Hematopoietic multipotent progenitor cell (in vitro differentiated cells): ENCODE measurements at regions not wholly inside any gene's neighbourhood (a gene's known extent, or its start where the extent isn't known, plus 50 kb on each side); places are given as distances from the start of the nearest gene placed in this dataset.
"Not testable (repeated sequence)": the region's sequence is repeated elsewhere in the genome, so short reads cannot be mapped to it uniquely, and the experiment has no call there.

ENCODE experiments used
- DNase-seq, 3 donors: peaks; one replicate each; pipeline ENCODE4 v3.0.0-alpha.2; 2011 to 2015; ENCODE audit warnings: low read depth in 2 of 3, low spot score in 2 of 3

DNA sequence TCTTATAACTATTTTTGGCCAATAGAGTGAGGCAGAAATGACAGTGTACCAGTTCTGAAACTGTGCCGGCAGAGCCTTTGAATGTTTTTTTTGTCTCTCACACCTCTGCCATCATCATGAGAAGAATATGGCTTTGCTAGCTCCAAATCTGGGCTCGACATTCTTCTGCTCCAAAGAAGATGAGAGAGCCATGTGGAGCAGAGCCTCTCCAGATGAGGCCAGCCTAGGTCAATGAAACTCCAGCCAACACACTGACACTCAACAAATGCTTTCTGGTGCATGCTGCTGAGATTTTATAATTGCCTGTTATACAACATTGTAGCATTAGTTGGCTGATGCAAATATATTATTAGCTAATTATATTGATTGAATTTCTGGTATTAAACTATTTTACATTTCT is 154.7 kb downstream of the SLC38A4 start:
- no peak for DNase-seq

DNA sequence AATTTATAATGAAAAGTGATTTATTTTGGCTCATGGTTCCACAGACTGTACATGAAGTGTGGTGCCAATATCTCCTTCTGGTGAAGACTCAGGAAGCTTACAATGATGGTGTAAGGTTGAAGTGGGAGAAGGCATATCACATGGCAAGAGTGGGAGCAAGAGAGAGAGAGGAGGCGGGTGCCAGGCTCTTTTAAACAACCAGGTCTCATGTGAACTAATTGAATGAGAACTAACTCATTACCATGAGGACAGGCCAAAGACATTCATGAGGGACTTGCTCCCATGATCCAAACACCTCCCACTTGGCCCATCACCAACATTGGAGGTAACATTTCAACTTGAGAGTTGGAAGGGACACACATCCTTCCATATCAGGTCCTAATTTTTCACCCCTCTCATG is 155.2 kb downstream of the SLC38A4 start:
- DNase-seq: no peak

DNA sequence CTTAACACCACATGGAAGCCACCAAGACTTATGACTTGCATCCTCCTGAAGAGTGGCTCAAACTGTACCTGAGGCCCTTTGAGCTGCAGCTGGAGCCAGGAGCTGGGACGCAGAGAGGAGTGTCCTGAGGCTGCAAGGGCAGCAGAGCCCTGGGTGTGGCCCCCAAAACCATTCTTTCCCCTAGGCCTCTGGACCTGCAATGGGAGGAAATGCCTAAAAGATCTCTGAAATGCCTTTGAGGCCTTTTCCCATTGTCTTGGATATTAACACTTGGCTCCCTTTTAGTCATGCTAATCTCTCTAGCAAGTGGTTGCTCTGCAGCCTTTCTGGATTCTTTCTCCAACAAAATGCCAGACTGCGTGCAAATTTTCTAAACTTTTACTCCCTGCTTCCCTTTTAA is 156.1 kb downstream of the SLC38A4 start:
- DNase-seq: no peak

DNA sequence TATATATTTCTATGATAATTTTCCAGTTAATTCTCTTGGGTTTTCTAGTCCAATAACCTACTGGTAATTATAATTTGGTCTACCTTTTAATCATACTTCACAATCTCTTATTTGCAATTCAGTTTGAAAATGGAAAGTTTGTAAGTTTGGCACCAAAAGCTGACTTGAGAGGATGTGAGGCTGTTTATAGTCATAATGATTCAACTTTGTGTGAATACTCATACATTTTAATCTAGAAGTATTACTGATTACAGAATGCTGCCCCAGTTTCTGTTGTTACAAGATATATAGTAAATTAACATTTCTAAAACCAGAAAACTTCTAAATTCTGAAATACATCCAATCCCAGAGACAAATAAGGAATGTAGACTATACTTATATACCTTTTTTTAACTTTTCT is 158.2 kb downstream of the SLC38A4 start:
- no peak for DNase-seq

DNA sequence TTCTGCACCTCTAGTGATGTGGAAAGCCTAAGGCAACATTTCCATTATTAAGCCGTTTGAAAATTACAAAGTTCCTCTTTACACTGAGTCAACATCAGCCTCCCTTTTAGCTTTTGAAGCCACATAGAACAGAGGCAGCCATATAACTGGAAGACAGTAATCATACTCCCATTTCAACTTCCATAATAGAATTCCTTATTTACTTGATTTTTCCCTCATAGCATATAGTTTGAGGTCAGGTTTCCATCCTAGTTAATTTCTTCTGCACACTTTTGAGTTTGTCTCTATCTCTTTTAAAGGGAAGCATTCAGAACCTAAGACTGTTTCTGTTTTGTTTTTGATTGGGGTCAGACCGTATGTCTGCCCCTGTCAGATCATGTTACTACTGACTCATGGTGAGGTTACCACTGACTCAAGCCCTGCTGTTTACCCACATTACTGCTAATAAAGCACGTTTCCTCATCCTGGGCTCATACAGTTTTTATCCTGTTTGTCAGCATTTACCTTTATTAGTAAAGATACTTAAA is 161.0 kb downstream of the SLC38A4 start:
- peak in 2 of 3 donors; percentile 63 to 74 for DNase-seq

DNA sequence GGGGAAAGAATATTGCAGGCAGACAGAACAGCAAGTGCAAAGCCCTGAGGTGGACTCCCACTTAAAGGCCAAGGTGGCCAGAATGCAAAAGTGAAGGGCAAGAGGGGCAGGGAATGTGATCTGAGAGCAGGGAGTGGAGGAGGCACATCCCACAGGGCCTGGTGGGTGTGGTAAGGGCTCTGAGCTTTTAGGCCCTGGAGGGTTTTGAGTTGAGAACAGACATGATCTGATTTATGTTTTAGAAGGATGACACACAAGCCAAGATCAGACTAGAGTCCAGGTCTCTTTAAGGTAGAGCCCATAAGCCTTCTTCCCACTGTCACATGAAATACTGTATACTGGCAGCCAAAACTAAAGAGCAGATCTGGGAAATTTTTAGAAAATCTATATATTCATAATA is 162.5 kb downstream of the SLC38A4 start:
- DNase-seq: no peak

DNA sequence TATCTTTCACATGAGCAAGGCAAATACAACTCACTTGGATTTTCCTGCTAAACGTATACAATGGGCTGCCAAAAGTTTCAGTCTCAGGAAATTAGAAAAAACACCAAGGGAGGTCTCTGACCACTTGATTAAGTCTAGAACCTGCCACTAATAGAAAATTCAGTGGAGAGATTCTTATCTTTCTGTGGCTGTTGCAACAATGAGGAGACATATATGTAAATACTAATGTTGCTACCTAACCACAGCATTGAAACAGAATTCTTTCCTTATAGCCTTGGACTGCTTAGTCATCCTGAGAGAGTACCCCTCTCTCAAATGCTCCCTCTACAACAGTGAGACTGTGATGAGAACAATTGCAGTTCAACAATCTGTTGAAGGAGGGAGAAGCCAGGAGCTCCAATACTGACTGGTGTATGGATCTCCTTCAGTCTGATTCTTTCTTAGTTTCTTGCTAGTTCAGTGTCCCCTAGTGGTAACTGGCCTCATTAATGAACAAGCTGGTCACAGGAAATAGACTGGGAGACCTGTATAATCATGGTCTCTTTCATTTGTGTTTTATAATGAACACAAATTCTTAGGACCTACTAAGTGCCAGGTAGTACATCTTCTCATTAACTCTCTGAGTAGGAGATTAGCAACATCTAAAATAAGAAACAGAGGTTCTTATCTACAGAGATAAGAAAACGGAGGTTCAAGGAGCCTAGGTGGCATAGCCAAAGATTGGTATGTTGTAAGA is 164.5 kb downstream of the SLC38A4 start:
- peak in 2 of 3 donors; percentile 73 to 76 for DNase-seq

DNA sequence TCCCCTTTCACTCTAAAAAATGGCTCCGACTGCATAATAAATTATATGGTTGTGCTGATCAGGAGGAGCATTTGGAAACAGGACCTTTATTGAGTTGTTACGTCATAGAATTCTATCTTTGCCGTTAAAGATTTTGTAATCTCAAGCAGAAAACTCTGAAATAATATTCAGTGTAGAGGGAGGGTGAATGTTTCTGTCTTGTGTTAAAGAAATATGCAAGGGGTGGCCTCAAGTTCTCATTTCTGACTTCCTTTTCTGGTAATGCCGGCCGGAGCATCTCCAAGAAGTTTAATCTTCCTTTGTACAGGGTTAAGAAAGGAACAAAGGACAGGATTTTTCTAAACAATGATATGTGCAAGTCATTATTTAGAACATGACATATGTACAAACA is 165.1 kb downstream of the SLC38A4 start:
- DNase-seq: peak in 1 of 3 donors; percentile 30

DNA sequence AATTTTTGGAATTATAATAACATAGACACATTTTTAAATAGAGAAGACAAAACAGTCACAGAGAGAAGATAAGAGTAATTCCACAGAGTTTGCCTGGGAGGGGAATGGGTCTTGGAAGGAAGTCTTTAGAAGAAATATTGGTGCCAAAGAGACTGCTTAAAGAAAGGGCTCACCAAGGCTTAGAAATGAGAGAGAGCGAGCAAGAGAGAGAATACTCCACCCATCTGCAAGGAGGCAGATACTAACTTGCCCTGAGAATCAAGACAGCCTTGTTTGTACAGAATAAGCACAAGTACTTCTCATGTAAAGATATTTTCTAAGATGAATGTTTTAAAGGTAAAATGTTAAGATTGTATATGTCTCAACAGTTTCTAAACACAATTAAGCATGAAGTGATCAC is 165.5 kb downstream of the SLC38A4 start:
- DNase-seq: no peak

DNA sequence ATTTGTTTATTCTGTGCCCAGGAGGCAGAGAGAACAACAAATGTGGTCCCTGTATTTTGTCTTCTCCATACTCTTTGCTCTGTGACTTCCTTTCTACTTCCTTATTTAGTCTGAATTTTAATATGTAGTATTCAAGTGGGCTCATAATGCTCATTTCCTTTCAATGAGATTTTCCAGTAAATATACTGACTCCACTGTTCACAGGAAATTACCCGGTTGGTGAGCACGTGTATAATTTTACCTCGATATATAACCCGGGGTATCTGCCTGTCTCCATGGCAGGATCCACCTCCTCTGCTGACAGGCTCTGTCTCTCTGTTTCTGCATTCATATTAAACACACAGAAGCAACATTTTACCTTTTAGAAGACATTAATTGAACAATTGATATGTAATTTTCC is 166.0 kb downstream of the SLC38A4 start:
- DNase-seq: no peak

DNA sequence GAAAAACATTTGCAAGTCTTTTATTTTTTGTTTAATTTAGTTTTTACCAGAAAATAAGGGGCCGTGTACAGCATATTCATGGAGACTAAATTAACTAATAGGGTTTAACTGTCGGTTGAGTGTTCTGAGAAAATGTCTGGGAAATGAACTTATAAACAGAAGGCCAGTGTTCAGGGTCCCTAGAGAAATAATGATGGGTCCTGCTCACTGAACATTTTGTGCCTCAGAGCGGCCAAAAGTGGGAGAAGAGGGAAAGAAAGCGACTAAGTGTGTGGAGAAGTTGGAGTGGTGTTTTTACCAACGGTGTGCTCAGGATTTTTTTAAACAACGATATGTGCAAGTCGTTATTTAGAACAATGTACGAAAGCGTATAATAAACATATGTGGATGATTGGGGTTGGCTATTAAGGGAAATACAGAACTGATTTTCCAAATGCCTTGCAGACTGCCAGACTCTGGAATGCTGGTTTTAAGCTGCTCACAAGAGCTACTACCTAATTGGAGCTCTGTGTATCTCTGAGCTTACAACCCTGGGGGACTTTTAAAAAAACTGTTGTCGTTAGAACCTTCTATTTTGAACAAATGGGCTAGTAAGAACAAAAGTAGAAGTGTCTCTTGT is 166.7 kb downstream of the SLC38A4 start:
- DNase-seq: no peak

DNA sequence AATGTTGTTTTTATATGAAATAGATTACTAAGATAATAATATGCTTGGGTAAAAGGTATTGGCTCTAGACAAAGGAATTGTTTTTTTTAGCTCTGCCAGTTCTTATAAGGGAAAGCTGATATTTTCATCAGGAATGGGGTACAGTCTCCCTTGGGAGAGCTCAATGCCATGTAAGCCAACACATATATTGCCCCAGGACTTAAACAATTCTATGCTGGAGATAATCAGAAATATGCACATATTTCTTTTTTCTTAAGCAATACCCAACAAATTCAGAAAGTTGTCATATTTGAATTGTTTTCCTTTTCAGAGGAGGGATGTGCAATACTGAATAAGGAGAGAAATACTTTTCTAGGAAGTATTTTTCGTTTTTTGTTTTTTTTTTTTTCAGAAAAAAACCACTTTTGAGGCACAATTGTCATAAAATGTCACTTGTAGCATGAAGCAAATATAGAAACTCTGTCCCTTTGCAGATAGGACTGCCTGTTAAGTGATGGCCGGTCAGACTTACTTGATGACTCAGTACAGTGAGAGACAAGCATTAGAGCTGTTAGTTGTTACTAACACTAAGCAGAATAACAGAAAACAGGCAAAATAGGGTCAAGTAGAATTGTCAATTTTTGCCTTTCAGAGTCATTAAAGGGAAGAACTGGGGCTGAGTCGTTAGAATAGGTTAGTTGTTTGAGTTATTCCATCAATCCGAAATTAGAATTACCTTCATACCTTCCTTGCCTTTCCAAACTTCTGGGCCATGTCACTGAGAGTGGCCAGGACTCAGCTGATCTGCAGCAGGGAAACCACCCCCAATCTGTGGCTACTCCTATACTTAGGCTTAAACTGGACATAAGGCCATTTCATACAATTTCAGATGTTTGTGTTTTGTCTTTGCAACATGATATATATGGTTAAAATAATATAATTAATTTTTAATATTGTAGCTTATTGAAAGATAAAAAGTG is 168.1 kb downstream of the SLC38A4 start:
- no peak for DNase-seq

DNA sequence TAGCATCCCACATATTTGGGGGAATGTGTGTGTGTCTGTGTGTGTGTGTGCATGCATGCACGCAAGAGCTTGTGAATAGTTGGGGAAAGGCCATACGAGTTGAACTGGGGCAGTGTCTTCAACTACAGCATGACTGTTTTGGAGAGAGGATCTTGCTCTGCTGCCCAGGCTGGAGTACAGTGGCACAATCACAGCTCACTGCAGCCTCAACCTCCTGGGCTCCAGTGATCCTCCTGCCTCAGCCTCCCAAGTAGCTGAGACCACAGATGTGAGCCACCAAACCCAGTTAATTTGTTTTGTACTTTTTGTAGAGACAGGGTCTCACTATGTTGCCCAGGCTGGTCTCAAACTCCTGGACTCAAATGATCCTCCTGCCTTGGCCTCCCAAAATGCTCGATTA is 169.8 kb downstream of the SLC38A4 start:
- not testable (repeated sequence) for DNase-seq

DNA sequence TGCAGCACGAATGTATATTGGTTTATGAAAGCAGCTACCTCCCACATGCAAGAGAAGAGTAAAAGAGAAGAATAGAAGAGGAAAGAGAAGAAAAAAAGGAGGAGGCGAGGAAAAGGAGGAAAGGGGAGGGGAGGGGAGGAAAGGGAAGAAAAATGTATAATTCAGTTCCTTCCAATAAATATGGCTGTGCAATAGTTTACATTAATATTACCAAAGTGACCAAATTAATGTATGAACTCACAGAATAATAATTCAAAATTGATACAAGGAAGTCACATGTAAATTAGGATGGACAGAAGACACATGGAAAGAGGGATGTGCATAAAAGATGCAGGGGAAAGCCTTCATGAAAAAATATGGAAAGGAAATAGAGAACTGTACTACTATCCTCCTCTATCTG is 172.5 kb downstream of the SLC38A4 start:
- DNase-seq: no peak

DNA sequence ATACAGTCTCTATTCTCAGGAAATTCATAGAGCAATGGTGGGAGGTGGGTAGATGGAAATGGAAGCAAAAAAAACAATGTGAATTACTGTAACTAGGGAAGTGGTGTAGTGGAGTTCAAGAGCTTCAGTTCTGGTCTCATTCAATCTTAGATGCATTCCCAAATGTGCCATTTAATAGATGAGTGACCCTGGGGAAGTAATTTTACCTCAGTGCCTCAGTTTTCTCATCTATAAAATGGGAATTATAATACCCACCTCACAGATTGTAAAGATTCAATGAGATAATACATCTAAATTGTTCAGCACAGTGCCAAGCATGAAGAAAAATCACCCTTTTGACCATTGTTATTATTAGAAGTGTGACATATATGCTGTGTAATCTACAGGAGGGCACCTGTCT is 173.1 kb downstream of the SLC38A4 start:
- DNase-seq: no peak

DNA sequence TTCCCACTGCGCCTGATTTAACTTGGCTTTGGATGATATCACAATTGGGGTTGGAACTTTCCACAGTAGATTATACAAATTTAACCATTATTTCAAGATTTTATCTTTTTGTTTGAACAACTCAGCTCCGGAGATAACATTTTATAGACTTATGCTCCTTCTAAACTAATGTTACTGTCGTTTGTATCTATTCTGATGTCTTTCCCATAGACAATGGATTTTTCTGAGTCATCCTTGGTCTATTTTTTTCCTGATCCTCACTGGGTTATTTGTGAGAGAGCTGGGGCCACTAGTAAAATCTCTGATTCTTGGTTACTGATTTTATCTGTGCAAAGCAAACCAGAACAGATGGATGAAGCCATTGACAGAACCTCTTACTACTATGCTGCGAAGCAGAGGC is 175.1 kb downstream of the SLC38A4 start:
- DNase-seq: no peak

DNA sequence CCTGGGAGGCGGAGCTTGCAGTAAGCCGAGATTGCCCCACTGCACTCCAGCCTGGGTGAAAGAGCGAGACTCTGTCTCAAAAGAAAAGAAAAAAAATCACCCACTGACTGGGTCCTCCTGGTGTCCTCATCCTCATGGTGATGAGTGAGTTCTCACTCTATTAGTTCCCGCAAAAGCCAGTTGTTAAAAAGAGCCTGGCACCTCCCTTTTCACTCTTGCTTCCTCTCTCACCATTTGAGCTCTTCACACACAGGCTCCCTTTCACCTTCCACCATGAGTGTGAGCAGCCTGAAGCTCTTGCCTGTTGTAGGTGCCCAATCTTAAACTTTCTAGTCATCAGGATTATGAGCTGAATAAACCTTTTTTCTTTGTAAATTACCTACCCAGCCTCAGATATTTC is 176.4 kb downstream of the SLC38A4 start:
- no peak for DNase-seq

DNA sequence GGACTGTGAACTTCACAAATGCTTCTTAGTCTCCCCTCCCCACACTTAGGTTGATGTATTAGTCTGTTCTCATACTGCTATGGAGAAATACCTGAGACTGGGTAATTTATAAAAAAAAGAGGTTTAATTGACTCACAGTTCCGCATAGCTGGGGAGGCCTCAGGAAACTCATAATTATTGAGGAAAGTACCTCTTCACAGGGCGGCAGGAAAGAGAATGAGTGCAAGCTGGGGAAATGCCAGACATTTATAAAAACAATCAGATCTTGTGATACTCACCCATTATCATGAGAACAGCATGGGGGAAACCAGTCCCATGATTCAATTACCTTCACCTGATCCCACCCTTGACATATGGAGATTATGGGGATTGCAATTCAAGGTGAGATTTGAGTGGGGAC is 178.8 kb downstream of the SLC38A4 start:
- no peak for DNase-seq

DNA sequence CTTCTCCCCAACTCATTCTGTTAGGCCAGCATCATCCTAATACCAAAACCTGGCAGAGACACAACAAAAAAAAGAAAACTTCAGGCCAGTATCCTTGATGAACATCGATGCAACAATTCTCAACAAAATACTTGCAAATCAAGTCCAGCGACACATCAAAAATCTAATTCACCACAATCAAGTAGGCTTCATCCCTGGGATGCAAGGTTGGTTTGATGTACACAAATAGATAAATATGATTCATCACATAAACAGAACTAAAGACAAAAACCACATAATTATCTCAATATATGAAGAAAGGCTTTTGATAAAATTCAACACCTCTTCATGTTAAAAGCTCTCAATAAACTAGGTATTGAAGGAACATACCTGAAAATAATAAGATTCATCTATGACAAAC is 184.1 kb downstream of the SLC38A4 start:
- DNase-seq: not testable (repeated sequence)

DNA sequence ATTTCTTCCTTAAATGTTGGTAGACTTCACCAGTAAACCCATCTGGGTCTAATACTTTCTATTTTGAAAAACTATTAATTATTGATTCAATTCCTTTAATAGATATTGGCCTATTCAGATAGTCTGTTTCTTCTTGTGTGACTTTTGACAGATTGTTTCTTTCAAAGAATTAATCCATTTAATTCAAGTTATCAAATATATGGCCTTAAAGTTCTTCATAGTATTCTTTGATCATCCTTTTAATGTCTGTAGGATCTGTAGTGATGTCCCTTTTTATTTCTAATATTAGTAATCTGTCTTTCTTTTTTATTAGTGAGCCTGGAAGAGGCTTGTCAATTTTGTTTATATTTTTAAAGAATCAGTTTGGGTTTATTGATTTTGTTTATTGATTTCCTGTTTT is 190.0 kb downstream of the SLC38A4 start:
- DNase-seq: no peak
